ENCODE measurements at regions not wholly inside any gene's neighbourhood (a gene's known extent, or its start where the extent isn't known, plus 50 kb on each side); places are given as distances from the start of the nearest gene placed in this dataset.

DNA sequence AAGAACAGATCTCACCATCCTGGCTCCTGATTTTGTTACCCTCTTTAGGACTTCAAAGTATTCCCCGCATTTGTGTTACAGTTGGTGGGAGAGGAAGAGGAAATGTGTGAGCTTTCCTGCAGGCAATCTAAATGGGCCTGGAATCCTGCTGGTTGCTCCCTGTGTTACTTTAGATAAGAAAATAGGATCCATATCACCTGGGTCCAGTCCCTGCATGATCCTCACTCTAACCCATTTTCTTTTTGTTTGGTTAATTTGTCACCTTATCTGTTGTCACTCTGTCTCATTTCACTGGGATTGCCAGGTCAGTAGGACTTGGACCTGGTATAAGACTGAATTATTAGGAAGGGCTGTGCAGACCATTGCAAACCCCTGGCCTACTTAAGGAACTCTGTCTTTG is 175.9 kb upstream of the GJE1 start:
- H4K20me1 ChIP-seq (ENCODE audit: insufficient read depth), result no peaks in the 10 kb centered on the region
- no peak for DNase-seq
- intact Hi-C loops (cut with micrococcal nuclease; ENCODE audit: unreplicated experiment), result no loop called here

DNA sequence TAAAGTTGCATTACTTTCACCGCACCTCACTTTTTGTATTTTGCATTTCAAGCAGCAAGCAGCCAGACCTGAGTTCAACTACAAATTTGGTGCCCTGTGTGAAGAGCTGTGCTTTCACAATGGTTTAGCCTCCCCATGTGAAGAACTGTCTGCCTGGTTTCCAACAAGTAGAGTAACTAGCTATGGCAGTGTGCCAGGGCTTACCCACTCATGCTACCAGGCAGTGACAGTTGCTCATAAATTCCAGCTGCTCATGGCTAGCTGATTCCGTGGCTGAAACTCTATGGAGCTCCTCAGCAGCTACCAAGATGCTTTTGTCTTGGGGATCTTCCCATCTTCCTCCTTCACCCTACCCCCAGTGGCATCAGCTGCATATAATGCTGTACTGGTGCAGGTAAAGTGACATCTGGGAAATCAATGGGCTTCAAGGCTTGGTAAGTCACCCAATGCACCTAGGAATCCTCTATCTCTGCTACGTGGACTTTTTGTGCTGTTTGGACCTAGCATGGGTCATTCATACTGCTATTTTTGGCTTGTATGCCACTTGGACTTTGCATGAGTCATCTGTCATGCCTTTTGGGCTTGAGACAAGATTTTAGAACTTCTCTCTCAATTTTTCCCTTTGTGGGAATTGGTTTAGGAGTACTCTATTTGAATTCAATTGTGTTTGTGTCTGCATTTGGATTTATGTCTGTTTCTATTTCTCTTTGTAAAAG is 176.5 kb upstream of the GJE1 start:
- no peaks in the 10 kb centered on the region for H3K27me3 ChIP-seq (ENCODE audit: insufficient read depth, low read depth)
- H3K4me1 ChIP-seq (replicated peaks; ENCODE audit: insufficient read depth), result no peaks in the 10 kb centered on the region
- H4K20me1 ChIP-seq (ENCODE audit: insufficient read depth), result no peaks in the 10 kb centered on the region
- H2AFZ ChIP-seq, result no peak overlapping the region
- TF ChIP-seq, protein P1, sequence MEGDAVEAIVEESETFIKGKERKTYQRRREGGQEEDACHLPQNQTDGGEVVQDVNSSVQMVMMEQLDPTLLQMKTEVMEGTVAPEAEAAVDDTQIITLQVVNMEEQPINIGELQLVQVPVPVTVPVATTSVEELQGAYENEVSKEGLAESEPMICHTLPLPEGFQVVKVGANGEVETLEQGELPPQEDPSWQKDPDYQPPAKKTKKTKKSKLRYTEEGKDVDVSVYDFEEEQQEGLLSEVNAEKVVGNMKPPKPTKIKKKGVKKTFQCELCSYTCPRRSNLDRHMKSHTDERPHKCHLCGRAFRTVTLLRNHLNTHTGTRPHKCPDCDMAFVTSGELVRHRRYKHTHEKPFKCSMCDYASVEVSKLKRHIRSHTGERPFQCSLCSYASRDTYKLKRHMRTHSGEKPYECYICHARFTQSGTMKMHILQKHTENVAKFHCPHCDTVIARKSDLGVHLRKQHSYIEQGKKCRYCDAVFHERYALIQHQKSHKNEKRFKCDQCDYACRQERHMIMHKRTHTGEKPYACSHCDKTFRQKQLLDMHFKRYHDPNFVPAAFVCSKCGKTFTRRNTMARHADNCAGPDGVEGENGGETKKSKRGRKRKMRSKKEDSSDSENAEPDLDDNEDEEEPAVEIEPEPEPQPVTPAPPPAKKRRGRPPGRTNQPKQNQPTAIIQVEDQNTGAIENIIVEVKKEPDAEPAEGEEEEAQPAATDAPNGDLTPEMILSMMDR (conservative IDR thresholded peaks at IDR 0.05), result no peak
- no peak for TF ChIP-seq EZH2 (IDR thresholded peaks at IDR 0.05; ENCODE audit: low read depth)
- no peaks in the 10 kb centered on the region for H3K36me3 ChIP-seq (ENCODE audit: low read depth)
- POLR2A ChIA-PET (ENCODE audit: unreplicated experiment), result no interaction called here
- BruUV-seq (replicated peaks), result no TSS peak
- intact Hi-C loops (cut with micrococcal nuclease; ENCODE audit: unreplicated experiment), result no loop called here
- H3K79me2 ChIP-seq (ENCODE audit: low read depth), result no peaks in the 10 kb centered on the region
- H3K27ac ChIP-seq, result no peak overlapping the region
- no peaks in the 10 kb centered on the region for H3K9me2 ChIP-seq (ENCODE audit: insufficient read depth)
- CTCF ChIA-PET, result no interaction called here
- H3F3A ChIP-seq (ENCODE audit: insufficient read depth, low read depth), result no peaks in the 10 kb centered on the region
- H3K4me3 ChIP-seq, result no peak overlapping the region
- no peak for DNase-seq
- no peak overlapping the region for H3K4me2 ChIP-seq
- H3K9me3 ChIP-seq (ENCODE audit: insufficient read depth, low read depth), result 0 out of 2 replicates have a peak, but pooled peaks cover 12% of the 10 kb centered on the region

More for the DNA sequence above, 175.9 kb upstream of the GJE1 start:
- H3K27me3 ChIP-seq (ENCODE audit: insufficient read depth, low read depth), result no peaks in the 10 kb centered on the region
- BruUV-seq (replicated peaks), result no TSS peak
- no peaks in the 10 kb centered on the region for H3K79me2 ChIP-seq (ENCODE audit: low read depth)
- H3K27ac ChIP-seq, result no peak overlapping the region
- H3K4me2 ChIP-seq, result no peak overlapping the region
- H3K4me1 ChIP-seq (replicated peaks; ENCODE audit: insufficient read depth), result no peaks in the 10 kb centered on the region
- H2AFZ ChIP-seq, result no peak overlapping the region
- ChIA-PET CTCF (no interaction called here), POLR2A (ENCODE audit: unreplicated experiment) (no interaction called here)
- H3K9me3 ChIP-seq (ENCODE audit: insufficient read depth, low read depth), result 0 out of 2 replicates have a peak, but pooled peaks cover 12% of the 10 kb centered on the region
- H3K36me3 ChIP-seq (ENCODE audit: low read depth), result no peaks in the 10 kb centered on the region
- H3K9me2 ChIP-seq (ENCODE audit: insufficient read depth), result no peaks in the 10 kb centered on the region
- TF ChIP-seq EZH2 (IDR thresholded peaks at IDR 0.05; ENCODE audit: low read depth), result no peak
- TF ChIP-seq, protein P1 (conservative IDR thresholded peaks at IDR 0.05), result no peak
- no peaks in the 10 kb centered on the region for H3F3A ChIP-seq (ENCODE audit: insufficient read depth, low read depth)
- H3K4me3 ChIP-seq, result no peak overlapping the region

DNA sequence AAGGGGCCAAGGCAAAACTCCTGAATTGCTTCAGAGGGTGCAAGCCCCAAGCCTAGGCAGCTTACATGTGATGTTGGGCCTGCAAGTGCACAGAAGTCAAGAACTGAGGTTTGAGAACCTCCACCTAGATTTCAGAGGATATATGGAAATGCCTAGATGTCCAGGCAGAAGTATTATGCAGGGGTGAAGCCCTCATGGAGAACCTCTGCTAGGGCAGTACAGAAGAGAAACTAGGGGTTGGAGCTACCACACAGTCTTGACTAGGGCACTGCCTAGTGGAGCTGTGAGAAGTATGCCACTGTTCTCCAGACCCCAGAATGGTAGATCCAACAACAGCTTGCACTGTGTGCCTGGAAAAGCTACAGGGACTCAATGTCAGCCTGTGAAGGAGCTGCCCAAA is 179.7 kb upstream of the GJE1 start:
- no peak for TF ChIP-seq EZH2 (IDR thresholded peaks at IDR 0.05; ENCODE audit: low read depth)
- TF ChIP-seq, protein P1 (conservative IDR thresholded peaks at IDR 0.05), result no peak
- intact Hi-C loops (cut with micrococcal nuclease; ENCODE audit: unreplicated experiment), result no loop called here
- Histone ChIP-seq H3K4me1 (replicated peaks; ENCODE audit: insufficient read depth) (no peaks in the 10 kb centered on the region), H3K9me3 (ENCODE audit: insufficient read depth, low read depth) (0 out of 2 replicates have a peak, but pooled peaks cover 12% of the 10 kb centered on the region), H2AFZ (no peak overlapping the region), H3K27ac (no peak overlapping the region), H3K36me3 (ENCODE audit: low read depth) (no peaks in the 10 kb centered on the region), H3K79me2 (ENCODE audit: low read depth) (no peaks in the 10 kb centered on the region), H3K4me3 (no peak overlapping the region), H4K20me1 (ENCODE audit: insufficient read depth) (no peaks in the 10 kb centered on the region), H3F3A (ENCODE audit: insufficient read depth, low read depth) (no peaks in the 10 kb centered on the region), H3K4me2 (no peak overlapping the region), H3K27me3 (ENCODE audit: insufficient read depth, low read depth) (no peaks in the 10 kb centered on the region), H3K9me2 (ENCODE audit: insufficient read depth) (no peaks in the 10 kb centered on the region)
- no TSS peak for BruUV-seq (replicated peaks)
- ChIA-PET CTCF (no interaction called here), POLR2A (ENCODE audit: unreplicated experiment) (no interaction called here)
- DNase-seq, result no peak

Measured in PC-9 (cell line).